ENCODE measurements at regions not wholly inside any gene's neighbourhood (a gene's known extent, or its start where the extent isn't known, plus 50 kb on each side); places are given as distances from the start of the nearest gene placed in this dataset.
"Not testable (repeated sequence)": the region's sequence is repeated elsewhere in the genome, so short reads cannot be mapped to it uniquely, and the experiment has no call there.

DNA sequence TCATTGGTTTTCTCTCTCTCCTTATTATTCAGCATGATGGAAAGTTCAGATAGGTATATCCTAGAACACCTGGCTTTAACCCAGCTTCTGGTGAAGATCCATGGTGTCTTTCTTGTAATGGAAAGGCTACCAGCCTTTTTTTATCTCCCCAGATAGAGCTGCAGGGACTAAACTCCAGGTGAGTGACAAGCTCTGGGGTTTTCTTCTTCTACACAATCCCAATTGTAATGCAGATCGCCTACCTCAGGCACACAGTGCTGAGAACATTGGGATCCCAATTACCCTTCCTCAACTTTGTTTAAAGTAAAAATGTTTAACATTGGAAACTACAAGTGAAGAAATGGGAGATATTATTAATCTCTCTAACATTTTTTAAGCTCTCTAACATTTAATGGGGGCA is 1851.7 kb downstream of the PCDH9 start:
- no peaks in the 10 kb centered on the region for H3K36me3 ChIP-seq
- no peak overlapping the region for H3K4me3 ChIP-seq
- TF ChIP-seq EP300 (IDR thresholded peaks at IDR 0.05) (no peak), POLR2A (IDR thresholded peaks at IDR 0.05) (no peak)
- TF ChIP-seq, protein P1, sequence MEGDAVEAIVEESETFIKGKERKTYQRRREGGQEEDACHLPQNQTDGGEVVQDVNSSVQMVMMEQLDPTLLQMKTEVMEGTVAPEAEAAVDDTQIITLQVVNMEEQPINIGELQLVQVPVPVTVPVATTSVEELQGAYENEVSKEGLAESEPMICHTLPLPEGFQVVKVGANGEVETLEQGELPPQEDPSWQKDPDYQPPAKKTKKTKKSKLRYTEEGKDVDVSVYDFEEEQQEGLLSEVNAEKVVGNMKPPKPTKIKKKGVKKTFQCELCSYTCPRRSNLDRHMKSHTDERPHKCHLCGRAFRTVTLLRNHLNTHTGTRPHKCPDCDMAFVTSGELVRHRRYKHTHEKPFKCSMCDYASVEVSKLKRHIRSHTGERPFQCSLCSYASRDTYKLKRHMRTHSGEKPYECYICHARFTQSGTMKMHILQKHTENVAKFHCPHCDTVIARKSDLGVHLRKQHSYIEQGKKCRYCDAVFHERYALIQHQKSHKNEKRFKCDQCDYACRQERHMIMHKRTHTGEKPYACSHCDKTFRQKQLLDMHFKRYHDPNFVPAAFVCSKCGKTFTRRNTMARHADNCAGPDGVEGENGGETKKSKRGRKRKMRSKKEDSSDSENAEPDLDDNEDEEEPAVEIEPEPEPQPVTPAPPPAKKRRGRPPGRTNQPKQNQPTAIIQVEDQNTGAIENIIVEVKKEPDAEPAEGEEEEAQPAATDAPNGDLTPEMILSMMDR (IDR thresholded peaks at IDR 0.05): no peak
- no peak overlapping the region for H3K27ac ChIP-seq
- intact Hi-C loops (cut with DNase I): no loop called here
- no peaks in the 10 kb centered on the region for H3K27me3 ChIP-seq
- no peak for DNase-seq
- H3K9me3 ChIP-seq: no peaks in the 10 kb centered on the region
- WGBS, 3 donors: 93 to 98% (median 97%) methylated on average over 1 of the region's 1 CpG
- no peaks in the 10 kb centered on the region for H3K4me1 ChIP-seq (ENCODE audit: insufficient read depth)

DNA sequence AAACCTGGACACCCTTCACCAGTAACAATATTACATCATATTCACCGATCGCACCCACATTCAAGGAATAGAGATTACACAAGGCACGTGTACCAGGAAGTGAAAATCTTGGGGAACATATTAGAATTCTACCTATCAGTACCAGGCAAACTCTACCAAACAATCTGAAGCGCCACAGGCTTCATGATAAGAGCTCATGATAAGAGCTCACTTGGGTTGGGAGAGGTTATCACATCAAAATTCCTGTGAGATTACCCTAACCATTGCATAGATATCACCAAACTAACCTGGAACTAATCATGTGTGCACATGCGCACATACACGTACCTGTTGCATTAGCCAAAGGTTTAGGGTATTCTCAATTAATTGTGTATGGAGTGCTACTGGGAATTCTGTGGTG is 1861.3 kb downstream of the PCDH9 start:
- WGBS, 3 donors: 90 to 96% (median 91%) methylated on average over 6 of the region's 6 CpGs
- no peak for DNase-seq
- Histone ChIP-seq H3K4me1 (ENCODE audit: insufficient read depth) (no peaks in the 10 kb centered on the region), H3K27ac (no peak overlapping the region), H3K9me3 (no peaks in the 10 kb centered on the region), H3K36me3 (no peaks in the 10 kb centered on the region), H3K4me3 (no peak overlapping the region), H3K27me3 (no peaks in the 10 kb centered on the region)
- intact Hi-C loops (cut with DNase I): no loop called here
- no peak for TF ChIP-seq POLR2A (IDR thresholded peaks at IDR 0.05)
- no peak for TF ChIP-seq EP300 (IDR thresholded peaks at IDR 0.05)
- TF ChIP-seq, protein P1 (IDR thresholded peaks at IDR 0.05): no peak

DNA sequence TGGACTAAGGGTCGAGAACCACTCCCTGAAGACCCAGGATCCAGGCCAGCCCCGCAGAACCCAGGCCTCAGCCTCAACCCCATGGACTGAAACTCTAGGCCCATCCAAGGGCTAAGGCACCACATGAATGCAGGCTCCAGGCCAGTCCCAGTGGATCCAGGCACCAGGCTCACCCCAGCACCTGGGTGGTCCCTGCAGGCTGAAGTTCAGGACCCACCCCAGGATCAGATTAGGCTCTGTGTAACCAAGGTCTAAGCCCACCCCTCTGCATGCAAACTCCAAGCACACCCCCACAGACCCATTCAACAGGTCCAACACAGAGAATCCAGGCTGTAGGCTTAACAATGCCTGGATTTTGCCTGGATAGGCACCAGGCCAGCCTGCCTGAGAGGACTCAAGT is 1876.2 kb downstream of the PCDH9 start:
- H3K36me3 ChIP-seq: no peaks in the 10 kb centered on the region
- H3K27ac ChIP-seq: no peak overlapping the region
- no peak overlapping the region for H3K4me3 ChIP-seq
- no peaks in the 10 kb centered on the region for H3K27me3 ChIP-seq
- WGBS, 3 donors: 73 to 100% (median 89%) methylated on average over 1 to 2 of the region's 2 CpGs
- H3K9me3 ChIP-seq: no peaks in the 10 kb centered on the region
- no peaks in the 10 kb centered on the region for H3K4me1 ChIP-seq (ENCODE audit: insufficient read depth)
- TF ChIP-seq EP300 (IDR thresholded peaks at IDR 0.05) (no peak), POLR2A (IDR thresholded peaks at IDR 0.05) (no peak)
- TF ChIP-seq, protein P1 (IDR thresholded peaks at IDR 0.05): no peak
- intact Hi-C loops (cut with DNase I): no loop called here
- DNase-seq: no peak

DNA sequence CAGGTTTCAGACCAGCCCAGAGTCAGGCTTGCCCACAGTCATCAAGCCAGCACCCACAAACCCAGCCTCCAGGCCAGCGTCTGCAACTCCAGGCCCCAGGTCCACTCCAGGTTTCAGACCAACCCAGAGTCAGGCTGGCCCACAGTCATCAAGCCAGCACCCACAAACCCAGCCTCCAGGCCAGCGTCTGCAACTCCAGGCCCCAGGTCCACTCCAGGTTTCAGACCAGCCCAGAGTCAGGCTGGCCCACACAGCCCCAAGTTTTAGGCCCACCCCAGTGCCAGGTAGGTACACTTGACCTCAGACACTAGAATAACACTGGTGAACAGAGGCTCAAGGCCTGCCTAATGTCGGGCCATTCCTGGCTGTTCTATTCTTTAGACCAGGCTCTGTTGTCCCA is 1877.0 kb downstream of the PCDH9 start:
- DNase-seq; H3K9me3 ChIP-seq; H3K4me1 ChIP-seq (ENCODE audit: insufficient read depth); H3K27me3 ChIP-seq; H3K4me3 ChIP-seq; H3K36me3 ChIP-seq; H3K27ac ChIP-seq; intact Hi-C loops (cut with DNase I): not testable (repeated sequence)
- WGBS, 3 donors: 71 to 96% (median 84%) methylated on average over 3 of the region's 3 CpGs

DNA sequence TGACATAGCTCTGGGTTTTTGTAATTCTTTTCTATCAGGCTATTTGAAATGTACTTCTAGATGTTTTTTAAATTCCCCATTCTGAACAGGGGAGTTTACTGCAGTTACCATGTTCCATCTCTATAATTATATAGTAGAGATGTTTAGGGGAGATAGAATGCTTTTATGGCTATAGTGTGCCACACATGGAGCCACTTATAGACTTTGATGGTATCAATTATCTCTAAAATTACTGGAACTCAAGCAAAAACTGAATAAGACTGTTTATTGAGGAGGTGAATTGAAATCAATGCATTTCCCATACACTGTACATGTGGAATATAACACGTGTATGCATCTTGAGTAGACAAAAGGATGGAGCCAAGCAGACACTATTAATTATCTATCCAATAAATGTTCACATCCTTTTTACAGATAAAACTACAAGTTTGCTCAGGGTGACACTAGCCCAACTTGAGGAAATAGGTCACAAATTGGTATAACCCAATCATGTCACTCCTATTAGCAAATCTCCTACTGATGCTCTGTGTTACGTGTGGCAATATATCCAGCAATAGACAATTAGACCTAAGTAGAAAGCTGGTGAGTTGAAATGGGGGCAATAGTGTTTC is 1882.6 kb downstream of the PCDH9 start:
- TF ChIP-seq POLR2A (IDR thresholded peaks at IDR 0.05) (no peak), EP300 (IDR thresholded peaks at IDR 0.05) (no peak)
- TF ChIP-seq, protein P1 (IDR thresholded peaks at IDR 0.05): no peak
- H3K27me3 ChIP-seq: no peaks in the 10 kb centered on the region
- H3K9me3 ChIP-seq: no peaks in the 10 kb centered on the region
- no peaks in the 10 kb centered on the region for H3K4me1 ChIP-seq (ENCODE audit: insufficient read depth)
- H3K4me3 ChIP-seq: no peak overlapping the region
- H3K27ac ChIP-seq: no peak overlapping the region
- DNase-seq: no peak
- intact Hi-C loops (cut with DNase I): no loop called here
- 85 to 92% (median 88%) methylated on average over 2 of the region's 2 CpGs for WGBS, 3 donors
- H3K36me3 ChIP-seq: no peaks in the 10 kb centered on the region

All from ovary (tissue), 7 donors.